H1 (cell line): ENCODE measurements at regions not wholly inside any gene's neighbourhood (a gene's known extent, or its start where the extent isn't known, plus 50 kb on each side); places are given as distances from the start of the nearest gene placed in this dataset.

ENCODE experiments used
- BCL11A ChIP-seq, 2 experiments: IDR thresholded peaks; one replicate each; pipeline ENCODE4 v1.6.1; 2011; ENCODE audit warnings: low read depth in 2 of 2, low read length in 2 of 2, mild to moderate bottlenecking in 2 of 2
- CHD1 ChIP-seq: IDR thresholded peaks from 2 replicates; pipeline ENCODE4 v1.6.1; 2012; ENCODE audit warnings: low read depth, low read length, improper control_type of control experiment
- CTBP2 ChIP-seq: IDR thresholded peaks from 2 replicates; pipeline ENCODE4 v1.7.0; 2011; ENCODE audit warnings: borderline replicate concordance, mild to moderate bottlenecking, moderate library complexity, mixed read lengths, low read length; ENCODE audit not compliant: insufficient read depth, insufficient read length
- GABPA ChIP-seq: IDR thresholded peaks from 2 replicates; pipeline ENCODE4 v1.6.1; 2011; ENCODE audit warnings: mild to moderate bottlenecking, low read length, moderate library complexity, borderline replicate concordance; ENCODE audit not compliant: insufficient read depth
- GTF2F1 ChIP-seq: IDR thresholded peaks from 2 replicates; pipeline ENCODE4 v1.6.1; 2012; ENCODE audit warnings: low read depth, low read length, improper control_type of control experiment, borderline replicate concordance
- KDM1A ChIP-seq: fragments of 200-600, 300-600 bp; sonication (generic); IDR thresholded peaks from 2 replicates; pipeline ENCODE4 v1.7.1; 2016; ENCODE audit warnings: mild to moderate bottlenecking, low read length, borderline replicate concordance
- MAFK ChIP-seq: IDR thresholded peaks from 2 replicates; pipeline ENCODE4 v1.6.1; 2012; ENCODE audit warnings: low read depth, mild to moderate bottlenecking, improper control_type of control experiment, low read length
- NRF1 ChIP-seq: IDR thresholded peaks from 2 replicates; pipeline ENCODE4 v1.6.1; 2011; ENCODE audit warnings: mild to moderate bottlenecking, low read depth, low read length, improper control_type of control experiment
- PHF8 ChIP-seq: fragments of 200-600 bp; sonication (generic); conservative IDR thresholded peaks from 2 replicates; pipeline ENCODE4 v1.7.1; 2012; ENCODE audit warnings: low read depth, mild to moderate bottlenecking, inconsistent platforms, low read length, moderate library complexity
- SRF ChIP-seq: IDR thresholded peaks from 2 replicates; pipeline ENCODE4 v1.6.1; 2011; ENCODE audit warnings: mild to moderate bottlenecking, low read depth, low read length, moderate library complexity
- TF ChIP-seq, protein P1 (sequence below): fragments of 300-600 bp; sonication (generic); IDR thresholded peaks from 2 replicates; pipeline ENCODE4 v1.7.1; 2012; ENCODE audit warnings: low read length, moderate library complexity, mild to moderate bottlenecking, inconsistent platforms; ENCODE audit not compliant: insufficient replicate concordance
- TF ChIP-seq, protein P2 (sequence below): IDR thresholded peaks from 2 replicates; pipeline ENCODE4 v1.6.1; 2012; ENCODE audit warnings: inconsistent platforms

- TF ChIP-seq, protein P1, sequence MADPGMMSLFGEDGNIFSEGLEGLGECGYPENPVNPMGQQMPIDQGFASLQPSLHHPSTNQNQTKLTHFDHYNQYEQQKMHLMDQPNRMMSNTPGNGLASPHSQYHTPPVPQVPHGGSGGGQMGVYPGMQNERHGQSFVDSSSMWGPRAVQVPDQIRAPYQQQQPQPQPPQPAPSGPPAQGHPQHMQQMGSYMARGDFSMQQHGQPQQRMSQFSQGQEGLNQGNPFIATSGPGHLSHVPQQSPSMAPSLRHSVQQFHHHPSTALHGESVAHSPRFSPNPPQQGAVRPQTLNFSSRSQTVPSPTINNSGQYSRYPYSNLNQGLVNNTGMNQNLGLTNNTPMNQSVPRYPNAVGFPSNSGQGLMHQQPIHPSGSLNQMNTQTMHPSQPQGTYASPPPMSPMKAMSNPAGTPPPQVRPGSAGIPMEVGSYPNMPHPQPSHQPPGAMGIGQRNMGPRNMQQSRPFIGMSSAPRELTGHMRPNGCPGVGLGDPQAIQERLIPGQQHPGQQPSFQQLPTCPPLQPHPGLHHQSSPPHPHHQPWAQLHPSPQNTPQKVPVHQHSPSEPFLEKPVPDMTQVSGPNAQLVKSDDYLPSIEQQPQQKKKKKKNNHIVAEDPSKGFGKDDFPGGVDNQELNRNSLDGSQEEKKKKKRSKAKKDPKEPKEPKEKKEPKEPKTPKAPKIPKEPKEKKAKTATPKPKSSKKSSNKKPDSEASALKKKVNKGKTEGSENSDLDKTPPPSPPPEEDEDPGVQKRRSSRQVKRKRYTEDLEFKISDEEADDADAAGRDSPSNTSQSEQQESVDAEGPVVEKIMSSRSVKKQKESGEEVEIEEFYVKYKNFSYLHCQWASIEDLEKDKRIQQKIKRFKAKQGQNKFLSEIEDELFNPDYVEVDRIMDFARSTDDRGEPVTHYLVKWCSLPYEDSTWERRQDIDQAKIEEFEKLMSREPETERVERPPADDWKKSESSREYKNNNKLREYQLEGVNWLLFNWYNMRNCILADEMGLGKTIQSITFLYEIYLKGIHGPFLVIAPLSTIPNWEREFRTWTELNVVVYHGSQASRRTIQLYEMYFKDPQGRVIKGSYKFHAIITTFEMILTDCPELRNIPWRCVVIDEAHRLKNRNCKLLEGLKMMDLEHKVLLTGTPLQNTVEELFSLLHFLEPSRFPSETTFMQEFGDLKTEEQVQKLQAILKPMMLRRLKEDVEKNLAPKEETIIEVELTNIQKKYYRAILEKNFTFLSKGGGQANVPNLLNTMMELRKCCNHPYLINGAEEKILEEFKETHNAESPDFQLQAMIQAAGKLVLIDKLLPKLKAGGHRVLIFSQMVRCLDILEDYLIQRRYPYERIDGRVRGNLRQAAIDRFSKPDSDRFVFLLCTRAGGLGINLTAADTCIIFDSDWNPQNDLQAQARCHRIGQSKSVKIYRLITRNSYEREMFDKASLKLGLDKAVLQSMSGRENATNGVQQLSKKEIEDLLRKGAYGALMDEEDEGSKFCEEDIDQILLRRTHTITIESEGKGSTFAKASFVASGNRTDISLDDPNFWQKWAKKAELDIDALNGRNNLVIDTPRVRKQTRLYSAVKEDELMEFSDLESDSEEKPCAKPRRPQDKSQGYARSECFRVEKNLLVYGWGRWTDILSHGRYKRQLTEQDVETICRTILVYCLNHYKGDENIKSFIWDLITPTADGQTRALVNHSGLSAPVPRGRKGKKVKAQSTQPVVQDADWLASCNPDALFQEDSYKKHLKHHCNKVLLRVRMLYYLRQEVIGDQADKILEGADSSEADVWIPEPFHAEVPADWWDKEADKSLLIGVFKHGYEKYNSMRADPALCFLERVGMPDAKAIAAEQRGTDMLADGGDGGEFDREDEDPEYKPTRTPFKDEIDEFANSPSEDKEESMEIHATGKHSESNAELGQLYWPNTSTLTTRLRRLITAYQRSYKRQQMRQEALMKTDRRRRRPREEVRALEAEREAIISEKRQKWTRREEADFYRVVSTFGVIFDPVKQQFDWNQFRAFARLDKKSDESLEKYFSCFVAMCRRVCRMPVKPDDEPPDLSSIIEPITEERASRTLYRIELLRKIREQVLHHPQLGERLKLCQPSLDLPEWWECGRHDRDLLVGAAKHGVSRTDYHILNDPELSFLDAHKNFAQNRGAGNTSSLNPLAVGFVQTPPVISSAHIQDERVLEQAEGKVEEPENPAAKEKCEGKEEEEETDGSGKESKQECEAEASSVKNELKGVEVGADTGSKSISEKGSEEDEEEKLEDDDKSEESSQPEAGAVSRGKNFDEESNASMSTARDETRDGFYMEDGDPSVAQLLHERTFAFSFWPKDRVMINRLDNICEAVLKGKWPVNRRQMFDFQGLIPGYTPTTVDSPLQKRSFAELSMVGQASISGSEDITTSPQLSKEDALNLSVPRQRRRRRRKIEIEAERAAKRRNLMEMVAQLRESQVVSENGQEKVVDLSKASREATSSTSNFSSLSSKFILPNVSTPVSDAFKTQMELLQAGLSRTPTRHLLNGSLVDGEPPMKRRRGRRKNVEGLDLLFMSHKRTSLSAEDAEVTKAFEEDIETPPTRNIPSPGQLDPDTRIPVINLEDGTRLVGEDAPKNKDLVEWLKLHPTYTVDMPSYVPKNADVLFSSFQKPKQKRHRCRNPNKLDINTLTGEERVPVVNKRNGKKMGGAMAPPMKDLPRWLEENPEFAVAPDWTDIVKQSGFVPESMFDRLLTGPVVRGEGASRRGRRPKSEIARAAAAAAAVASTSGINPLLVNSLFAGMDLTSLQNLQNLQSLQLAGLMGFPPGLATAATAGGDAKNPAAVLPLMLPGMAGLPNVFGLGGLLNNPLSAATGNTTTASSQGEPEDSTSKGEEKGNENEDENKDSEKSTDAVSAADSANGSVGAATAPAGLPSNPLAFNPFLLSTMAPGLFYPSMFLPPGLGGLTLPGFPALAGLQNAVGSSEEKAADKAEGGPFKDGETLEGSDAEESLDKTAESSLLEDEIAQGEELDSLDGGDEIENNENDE = no peak
- TF ChIP-seq CTBP2 (no peak), SRF (no peak), PHF8 (no peak), BCL11A (IDR thresholded peaks at IDR 0.05; ENCODE audit: low read depth in 2 of 2, low read length in 2 of 2) (no peak), NRF1 (no peak), MAFK (no peak), GTF2F1 (no peak), CHD1 (no peak), KDM1A (no peak), GABPA (no peak)
- TF ChIP-seq, protein P2, sequence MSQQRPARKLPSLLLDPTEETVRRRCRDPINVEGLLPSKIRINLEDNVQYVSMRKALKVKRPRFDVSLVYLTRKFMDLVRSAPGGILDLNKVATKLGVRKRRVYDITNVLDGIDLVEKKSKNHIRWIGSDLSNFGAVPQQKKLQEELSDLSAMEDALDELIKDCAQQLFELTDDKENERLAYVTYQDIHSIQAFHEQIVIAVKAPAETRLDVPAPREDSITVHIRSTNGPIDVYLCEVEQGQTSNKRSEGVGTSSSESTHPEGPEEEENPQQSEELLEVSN = no peak
Measured at GRCh38 chr16:54783226-54783625, 147.4 kb upstream of the IRX5 start (continued).
